ENCODE measurements at regions not wholly inside any gene's neighbourhood (a gene's known extent, or its start where the extent isn't known, plus 50 kb on each side); places are given as distances from the start of the nearest gene placed in this dataset.

DNA sequence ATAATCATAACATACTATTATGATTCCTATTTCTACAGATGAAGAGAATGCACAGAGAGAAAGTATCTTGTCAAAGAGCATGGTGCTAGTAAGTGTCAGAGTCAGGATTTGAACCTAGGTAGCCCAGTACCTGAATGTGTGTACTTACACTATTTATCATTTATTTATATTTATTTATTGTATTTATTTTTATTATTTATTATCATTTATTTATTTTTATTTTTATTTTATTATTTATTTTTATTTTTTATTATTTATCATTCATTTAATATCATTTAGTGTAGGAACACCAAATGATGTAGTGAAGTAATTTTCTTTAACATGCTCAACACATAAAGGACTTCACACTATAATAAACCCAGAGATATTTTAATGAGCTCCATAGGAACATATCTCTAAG lies 209.4 kb upstream of the ZFP42 start:
- Histone ChIP-seq H3K9me3 (ENCODE audit: control extremely low read depth in 1 of 3, control insufficient read depth in 2 of 3, insufficient read depth in 1 of 3, low read length in 2 of 3) (peaks cover 0 to 20% (median 0%) of the 10 kb centered on the region in 3 donors), H3K79me2 (ENCODE audit: control insufficient read depth, insufficient read depth, low read length) (no peaks in the 10 kb centered on the region), H3K4me2 (replicated peaks; ENCODE audit: low read depth, low read length, poor library complexity, severe bottlenecking) (no peak overlapping the region), H3K4me3 (ENCODE audit: control extremely low read depth in 1 of 5, extremely low read depth in 1 of 5, insufficient read depth in 1 of 5, low read depth in 2 of 5, low read length in 4 of 5) (no peak overlapping the region), H3K27ac (ENCODE audit: low read length in 2 of 2) (no peak overlapping the region), H4K20me1 (ENCODE audit: control insufficient read depth, insufficient read depth, low read length, poor library complexity, severe bottlenecking) (no peaks in the 10 kb centered on the region), H3K4me1 (ENCODE audit: control insufficient read depth in 2 of 2, insufficient read depth in 2 of 2, low read length in 2 of 2) (no peaks in the 10 kb centered on the region), H3K9ac (ENCODE audit: low read length) (no peak overlapping the region), H2AFZ (ENCODE audit: insufficient read depth, low read depth, low read length, poor library complexity, severe bottlenecking) (no peak overlapping the region), H3K27me3 (replicated peaks in 1 of 4; ENCODE audit: control extremely low read depth in 1 of 4, control insufficient read depth in 3 of 4, insufficient read depth in 4 of 4, low read length in 3 of 4) (no peaks in the 10 kb centered on the region), H3K36me3 (replicated peaks in 1 of 2; ENCODE audit: control extremely low read depth in 1 of 2, control insufficient read depth in 1 of 2, extremely low read depth in 1 of 2, insufficient read depth in 2 of 2, low read length in 1 of 2) (no peaks in the 10 kb centered on the region)
- Mint-ChIP-seq H3K9me3 (ENCODE audit: insufficient read depth) (peaks cover 2% of the 10 kb centered on the region), H3K4me3 (no peak overlapping the region), H3K27ac (no peak overlapping the region), H3K27me3 (no peaks in the 10 kb centered on the region), H3K4me1 (no peaks in the 10 kb centered on the region)
- CTCF ChIA-PET, result no interaction called here
- ATAC-seq (ENCODE audit: low read depth) (no peak), DNase-seq (no peak)
- TF ChIP-seq, protein P1, sequence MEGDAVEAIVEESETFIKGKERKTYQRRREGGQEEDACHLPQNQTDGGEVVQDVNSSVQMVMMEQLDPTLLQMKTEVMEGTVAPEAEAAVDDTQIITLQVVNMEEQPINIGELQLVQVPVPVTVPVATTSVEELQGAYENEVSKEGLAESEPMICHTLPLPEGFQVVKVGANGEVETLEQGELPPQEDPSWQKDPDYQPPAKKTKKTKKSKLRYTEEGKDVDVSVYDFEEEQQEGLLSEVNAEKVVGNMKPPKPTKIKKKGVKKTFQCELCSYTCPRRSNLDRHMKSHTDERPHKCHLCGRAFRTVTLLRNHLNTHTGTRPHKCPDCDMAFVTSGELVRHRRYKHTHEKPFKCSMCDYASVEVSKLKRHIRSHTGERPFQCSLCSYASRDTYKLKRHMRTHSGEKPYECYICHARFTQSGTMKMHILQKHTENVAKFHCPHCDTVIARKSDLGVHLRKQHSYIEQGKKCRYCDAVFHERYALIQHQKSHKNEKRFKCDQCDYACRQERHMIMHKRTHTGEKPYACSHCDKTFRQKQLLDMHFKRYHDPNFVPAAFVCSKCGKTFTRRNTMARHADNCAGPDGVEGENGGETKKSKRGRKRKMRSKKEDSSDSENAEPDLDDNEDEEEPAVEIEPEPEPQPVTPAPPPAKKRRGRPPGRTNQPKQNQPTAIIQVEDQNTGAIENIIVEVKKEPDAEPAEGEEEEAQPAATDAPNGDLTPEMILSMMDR (IDR thresholded peaks at IDR 0.05), result no peak
- no peak for TF ChIP-seq EZH2 (IDR thresholded peaks at IDR 0.05; ENCODE audit: borderline replicate concordance, insufficient read depth, low read depth, low read length, poor library complexity, severe bottlenecking)
- intact Hi-C loops (cut with micrococcal nuclease), result no loop called here
- POLR2A ChIA-PET, result no interaction called here

DNA sequence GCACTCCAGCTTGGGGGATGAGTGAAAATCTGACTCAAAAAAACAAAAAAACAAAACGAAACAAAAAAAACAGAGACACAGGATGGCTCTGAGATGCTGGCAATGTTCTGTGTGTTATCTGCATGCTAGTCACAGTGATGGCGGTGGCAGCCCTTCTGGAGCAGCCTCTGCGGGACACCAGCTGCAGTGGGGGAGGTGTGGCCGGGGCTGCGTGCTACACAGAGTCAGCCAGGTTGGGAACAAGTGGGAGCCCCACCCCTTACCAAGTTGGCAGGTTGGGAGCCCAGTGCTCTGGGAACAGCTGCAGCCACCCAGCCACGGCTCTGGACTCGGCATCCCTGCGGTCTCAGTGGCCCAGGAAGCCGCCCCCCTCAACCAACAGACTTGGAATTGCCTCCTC lies 206.5 kb upstream of the ZFP42 start:
- H3K79me2 ChIP-seq (ENCODE audit: control insufficient read depth, insufficient read depth, low read length), result no peaks in the 10 kb centered on the region
- ChIA-PET POLR2A (no interaction called here), CTCF (no interaction called here)
- H4K20me1 ChIP-seq (ENCODE audit: control insufficient read depth, insufficient read depth, low read length, poor library complexity, severe bottlenecking), result no peaks in the 10 kb centered on the region
- 87% methylated on average over 7 of the region's 9 CpGs for WGBS (ENCODE audit: insufficient coverage)
- TF ChIP-seq, protein P1 (IDR thresholded peaks at IDR 0.05), result no peak
- TF ChIP-seq EZH2 (IDR thresholded peaks at IDR 0.05; ENCODE audit: borderline replicate concordance, insufficient read depth, low read depth, low read length, poor library complexity, severe bottlenecking), result no peak
- H3K4me3 ChIP-seq (ENCODE audit: control extremely low read depth in 1 of 5, extremely low read depth in 1 of 5, insufficient read depth in 1 of 5, low read depth in 2 of 5, low read length in 4 of 5), result no peak overlapping the region
- H3K27ac Mint-ChIP-seq, result no peak overlapping the region
- no peak overlapping the region for H3K4me3 Mint-ChIP-seq
- no peaks in the 10 kb centered on the region for H3K4me1 ChIP-seq (ENCODE audit: control insufficient read depth in 2 of 2, insufficient read depth in 2 of 2, low read length in 2 of 2)
- H2AFZ ChIP-seq (ENCODE audit: insufficient read depth, low read depth, low read length, poor library complexity, severe bottlenecking), result no peak overlapping the region
- intact Hi-C loops (cut with micrococcal nuclease), result no loop called here
- H3K9me3 Mint-ChIP-seq (ENCODE audit: insufficient read depth), result peaks cover 2% of the 10 kb centered on the region
- no peaks in the 10 kb centered on the region for H3K27me3 ChIP-seq (replicated peaks in 1 of 4; ENCODE audit: control extremely low read depth in 1 of 4, control insufficient read depth in 3 of 4, insufficient read depth in 4 of 4, low read length in 3 of 4)
- peaks cover 0 to 19% (median 0%) of the 10 kb centered on the region in 3 donors for H3K9me3 ChIP-seq (ENCODE audit: control extremely low read depth in 1 of 3, control insufficient read depth in 2 of 3, insufficient read depth in 1 of 3, low read length in 2 of 3)
- no peaks in the 10 kb centered on the region for H3K36me3 ChIP-seq (replicated peaks in 1 of 2; ENCODE audit: control extremely low read depth in 1 of 2, control insufficient read depth in 1 of 2, extremely low read depth in 1 of 2, insufficient read depth in 2 of 2, low read length in 1 of 2)
- H3K4me2 ChIP-seq (replicated peaks; ENCODE audit: low read depth, low read length, poor library complexity, severe bottlenecking), result no peak overlapping the region
- DNase-seq (no peak), ATAC-seq (ENCODE audit: low read depth) (no peak)
- no peaks in the 10 kb centered on the region for H3K4me1 Mint-ChIP-seq
- no peak overlapping the region for H3K27ac ChIP-seq (ENCODE audit: low read length in 2 of 2)
- H3K27me3 Mint-ChIP-seq, result no peaks in the 10 kb centered on the region
- no peak overlapping the region for H3K9ac ChIP-seq (ENCODE audit: low read length)

Measured in B cell (primary cell).